SKM-1 (cell line): ENCODE measurements at regions not wholly inside any gene's neighbourhood (a gene's known extent, or its start where the extent isn't known, plus 50 kb on each side); places are given as distances from the start of the nearest gene placed in this dataset.
"Not testable (repeated sequence)": the region's sequence is repeated elsewhere in the genome, so short reads cannot be mapped to it uniquely, and the experiment has no call there.

Experiments used
- DNase-seq: peaks from one replicate; lab custom pipeline; 2025; ENCODE audit not compliant: unreplicated experiment; lab: John Stamatoyannopoulos, UW

DNA sequence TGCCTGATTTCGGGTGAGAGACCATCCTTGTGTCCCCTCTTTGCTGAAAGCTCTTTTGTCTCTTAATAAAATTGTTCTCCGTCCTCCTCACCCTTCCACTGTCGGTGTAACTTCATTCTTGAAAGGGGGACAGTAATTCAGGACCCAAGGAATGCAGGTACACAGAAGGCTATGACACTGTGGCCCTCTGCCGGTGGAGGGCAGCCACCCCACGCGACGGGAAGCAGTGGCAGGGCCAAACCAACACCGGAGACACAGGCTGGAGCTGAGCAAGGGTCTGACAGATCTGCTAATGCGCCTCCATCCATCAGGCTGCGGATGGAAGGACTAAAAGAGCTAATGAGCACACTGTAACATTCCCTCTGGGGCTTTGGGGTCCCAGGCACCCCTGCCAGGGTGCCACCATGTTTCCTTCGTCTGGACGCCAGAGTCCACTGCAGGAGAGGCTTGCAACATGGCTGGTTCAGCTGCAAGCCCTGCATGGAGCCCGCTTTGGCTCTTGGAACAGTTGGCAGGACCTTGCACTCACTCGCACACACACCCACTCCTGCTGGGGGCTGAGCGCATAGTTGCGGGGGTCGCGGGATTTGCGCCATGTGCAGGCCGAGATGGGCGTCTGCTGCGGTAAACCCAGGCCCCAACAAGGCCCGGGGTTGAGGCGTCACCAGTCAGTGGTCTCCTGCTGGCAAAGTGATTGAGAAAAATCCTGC lies 544.1 kb upstream of the CDH7 start:
- DNase-seq = no peak

- no peak for DNase-seq
Observed at GRCh38 chr18:65202091-65202490, 548.7 kb upstream of the CDH7 start.

DNA sequence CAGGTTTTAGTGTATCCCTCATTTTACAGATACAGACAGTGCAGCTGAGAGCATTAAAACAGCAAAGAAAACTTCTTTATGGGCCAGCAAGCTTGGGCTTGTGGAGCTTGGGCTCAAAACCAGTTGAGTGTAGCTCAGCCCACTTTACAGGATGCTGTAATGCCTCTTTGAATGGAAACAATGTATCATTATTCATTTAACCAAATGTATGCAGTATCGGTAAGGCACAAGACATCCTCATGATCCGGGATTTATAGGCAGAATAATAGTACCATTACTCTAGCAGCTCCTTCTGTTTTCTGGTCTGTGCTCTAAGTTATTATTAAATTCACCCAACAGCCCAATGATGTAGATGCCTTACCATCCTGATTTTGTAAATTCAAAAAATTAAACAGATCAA lies 575.1 kb upstream of the CDH7 start:
- no peak for DNase-seq

DNA sequence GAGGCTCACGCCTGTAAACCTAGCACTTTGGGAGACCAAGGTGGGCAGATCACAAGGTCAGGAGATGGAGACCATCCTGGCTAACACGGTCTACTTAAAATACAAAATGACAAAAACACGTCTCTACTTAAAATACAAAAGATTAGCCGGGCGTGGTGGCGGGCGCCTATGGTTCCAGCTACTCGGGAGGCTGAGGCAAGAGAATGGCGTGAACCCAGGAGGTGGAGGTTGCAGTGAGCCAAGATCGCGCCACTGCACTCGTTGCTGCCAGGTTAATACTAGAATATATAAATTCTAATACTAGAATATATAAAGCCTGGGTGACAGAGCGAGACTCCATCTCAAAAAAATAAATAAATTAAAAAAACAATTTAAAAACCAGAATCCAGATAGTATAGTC lies 588.7 kb upstream of the CDH7 start:
- DNase-seq = not testable (repeated sequence)

DNA sequence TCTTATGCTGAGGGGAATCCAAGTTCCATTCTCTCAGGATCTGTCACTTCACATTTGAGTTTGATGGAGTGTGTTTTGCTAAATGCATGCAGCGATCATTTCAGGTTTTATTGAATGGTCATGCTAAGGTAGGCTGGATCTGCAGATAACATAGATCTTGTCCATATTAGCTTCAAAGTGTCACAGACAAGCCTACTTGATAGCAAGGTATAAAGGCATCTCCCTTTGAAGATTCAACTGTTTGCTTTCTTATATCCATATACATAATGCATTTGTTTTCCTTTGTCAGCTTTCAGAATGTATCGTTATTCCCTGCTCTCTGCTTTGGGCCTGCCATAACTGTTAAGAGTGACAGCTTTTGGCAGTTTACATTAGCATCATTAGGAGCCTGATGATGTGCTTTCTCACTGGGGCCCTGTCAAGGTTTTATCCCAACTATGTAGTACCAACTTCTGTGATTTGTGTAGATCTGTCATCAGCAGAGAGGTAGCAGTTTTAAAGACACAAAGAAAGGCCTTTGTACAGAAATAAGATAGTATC lies 604.3 kb upstream of the CDH7 start:
- no peak for DNase-seq

GRCh38 chr18:65145312-65145711 lies 605.5 kb upstream of the CDH7 start:
- DNase-seq = no peak

DNA sequence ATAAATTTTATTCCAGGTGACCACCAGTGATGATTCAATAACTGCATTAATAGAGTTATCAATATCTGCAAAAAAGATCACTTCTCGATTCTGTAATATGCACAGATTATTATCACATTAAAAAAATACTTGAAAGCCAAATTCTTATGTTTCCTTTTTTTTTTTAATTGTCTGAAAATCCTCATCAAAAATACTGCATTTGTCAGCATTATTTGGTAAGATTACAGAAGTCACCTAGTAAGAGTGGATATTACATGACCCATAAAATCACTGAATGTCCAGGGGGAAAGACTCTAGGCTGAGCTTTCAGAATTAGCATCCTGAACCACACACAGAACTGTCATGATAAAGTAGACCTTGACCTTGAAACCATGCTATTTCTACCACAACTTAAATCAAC lies 617.2 kb upstream of the CDH7 start:
- DNase-seq = no peak

DNA sequence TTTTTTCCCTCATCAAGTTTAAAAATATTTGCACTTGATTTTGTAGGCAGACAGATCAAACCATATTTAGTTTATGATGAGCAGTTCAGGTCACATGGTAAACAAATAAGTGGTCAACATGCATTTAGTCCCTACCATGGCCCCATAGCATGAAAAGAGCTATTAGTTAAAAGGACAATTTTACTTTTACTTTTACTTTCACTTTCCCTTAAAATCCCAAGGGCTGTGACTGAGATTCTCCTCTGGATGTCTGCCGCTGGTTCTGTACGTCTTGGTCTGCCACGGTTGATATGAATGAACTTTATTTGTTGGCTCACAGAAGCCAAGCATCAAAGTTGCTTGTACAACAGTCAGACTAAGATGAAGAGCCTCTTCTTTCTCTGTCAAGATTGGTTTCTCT lies 626.2 kb upstream of the CDH7 start:
- DNase-seq = no peak

- no peak for DNase-seq
Observed at GRCh38 chr18:65103864-65104263, 646.9 kb upstream of the CDH7 start.

DNA sequence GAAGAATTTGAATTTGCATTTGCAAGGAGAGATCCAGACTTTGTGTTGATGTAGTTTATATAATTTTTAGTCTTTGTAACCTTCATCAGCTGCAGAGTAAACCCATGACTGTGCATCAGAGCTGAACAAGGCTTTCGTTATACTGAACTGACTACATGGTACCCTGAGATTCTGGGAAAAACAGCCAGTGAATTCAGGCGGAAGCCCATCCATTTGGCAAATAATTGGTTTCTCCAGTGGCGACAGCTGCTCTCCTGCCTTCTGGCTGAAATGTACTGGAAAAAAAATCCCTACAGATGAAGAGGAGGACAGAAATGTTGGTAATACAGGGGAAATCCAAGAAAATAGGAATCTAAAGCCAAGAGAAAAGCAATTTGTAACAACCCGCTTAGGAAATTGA lies 657.5 kb upstream of the CDH7 start:
- no peak for DNase-seq

DNA sequence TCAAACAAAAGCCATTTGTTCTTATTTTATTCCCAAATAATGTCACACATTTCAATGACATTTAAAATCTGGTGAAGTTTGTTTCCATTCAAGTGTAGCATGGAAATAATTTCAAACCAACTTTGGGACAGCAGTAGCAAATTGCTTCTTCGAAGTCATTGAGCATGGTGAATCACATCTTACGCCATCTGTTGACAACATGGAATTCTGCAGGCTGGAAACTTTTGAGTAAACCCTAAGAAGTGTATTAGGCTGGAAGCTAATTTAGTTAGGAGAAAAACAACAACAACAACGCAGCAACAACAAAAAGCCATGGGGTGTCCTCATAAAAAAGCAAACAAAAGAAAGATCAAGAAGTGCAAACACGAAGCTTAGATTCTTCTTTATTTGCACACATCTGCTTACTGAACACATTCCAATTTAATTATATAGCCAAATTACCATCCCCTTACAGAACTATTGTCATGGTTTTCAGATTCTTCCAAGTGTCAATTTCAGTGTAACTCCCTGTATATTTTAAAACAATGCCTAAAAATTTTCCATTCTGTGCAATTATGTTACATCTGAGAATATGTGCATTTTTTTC lies 659.0 kb upstream of the CDH7 start:
- no peak for DNase-seq

DNA sequence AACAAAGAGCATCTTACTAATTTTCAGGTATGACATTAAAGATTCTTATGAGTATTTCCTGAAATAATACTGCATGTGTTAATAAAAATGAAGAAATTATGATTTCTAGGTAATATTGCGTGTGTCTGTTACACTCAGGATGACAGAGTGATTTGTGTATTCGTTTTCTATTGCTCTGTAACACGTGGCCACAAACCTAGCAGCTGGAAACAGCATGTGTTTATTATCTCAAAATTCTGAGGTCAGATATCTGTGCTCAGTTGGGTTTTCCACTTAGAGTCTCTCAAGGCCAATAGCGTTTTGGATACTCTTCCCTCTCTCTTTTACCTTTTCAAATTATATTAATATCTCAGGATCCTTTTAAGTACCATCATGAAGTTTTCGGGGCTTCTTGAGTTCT lies 667.9 kb upstream of the CDH7 start:
- DNase-seq = no peak

GRCh38 chr18:65081786-65082185 lies 669.0 kb upstream of the CDH7 start:
- no peak for DNase-seq

GRCh38 chr18:65073060-65073550 lies 677.7 kb upstream of the CDH7 start:
- DNase-seq = no peak

- no peak for DNase-seq
Observed at GRCh38 chr18:65057439-65058083, 693.3 kb upstream of the CDH7 start.

GRCh38 chr18:65056575-65056974 lies 694.2 kb upstream of the CDH7 start:
- DNase-seq = no peak

- DNase-seq = no peak
Observed at GRCh38 chr18:65049586-65049985, 701.2 kb upstream of the CDH7 start.

DNA sequence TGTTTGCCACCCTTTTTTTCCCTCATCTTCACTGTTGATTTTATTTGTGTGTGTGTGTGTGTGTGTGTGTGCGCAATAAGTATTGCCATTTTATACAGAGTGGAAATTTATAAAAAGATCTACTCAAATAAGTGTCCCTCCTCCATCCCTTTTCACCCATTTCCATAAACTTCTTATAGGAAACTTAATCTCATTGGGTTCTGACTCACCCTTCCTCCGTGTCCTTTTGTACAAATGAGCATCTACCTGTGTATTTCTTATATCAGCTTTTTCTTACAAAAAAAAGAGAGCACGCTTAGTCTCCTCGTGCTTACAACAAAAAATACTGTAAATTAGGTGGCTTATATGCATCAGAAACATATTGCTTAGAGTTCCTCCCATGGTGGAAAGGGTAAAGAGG lies 711.2 kb upstream of the CDH7 start:
- DNase-seq = no peak

- no peak for DNase-seq
Observed at GRCh38 chr18:65035701-65036100, 715.1 kb upstream of the CDH7 start.

DNA sequence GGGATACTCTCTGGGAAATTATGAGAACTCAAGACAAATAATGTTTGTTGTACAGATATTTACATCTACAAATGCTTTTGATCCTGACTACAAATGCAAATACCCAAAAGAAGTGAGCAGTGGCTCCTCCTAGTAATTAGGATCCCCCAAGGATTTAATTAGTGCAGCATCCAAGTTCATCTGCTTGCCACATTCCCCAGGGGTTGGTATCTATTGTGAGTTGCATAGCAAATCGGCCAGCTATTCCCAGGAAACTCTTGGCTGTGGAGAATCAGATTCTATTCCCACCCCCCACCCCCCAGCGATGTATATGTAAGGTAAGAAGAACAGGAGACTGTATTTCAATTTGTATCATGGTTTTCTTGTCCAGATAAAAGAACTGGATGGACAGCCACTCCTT lies 725.1 kb upstream of the CDH7 start:
- no peak for DNase-seq

DNA sequence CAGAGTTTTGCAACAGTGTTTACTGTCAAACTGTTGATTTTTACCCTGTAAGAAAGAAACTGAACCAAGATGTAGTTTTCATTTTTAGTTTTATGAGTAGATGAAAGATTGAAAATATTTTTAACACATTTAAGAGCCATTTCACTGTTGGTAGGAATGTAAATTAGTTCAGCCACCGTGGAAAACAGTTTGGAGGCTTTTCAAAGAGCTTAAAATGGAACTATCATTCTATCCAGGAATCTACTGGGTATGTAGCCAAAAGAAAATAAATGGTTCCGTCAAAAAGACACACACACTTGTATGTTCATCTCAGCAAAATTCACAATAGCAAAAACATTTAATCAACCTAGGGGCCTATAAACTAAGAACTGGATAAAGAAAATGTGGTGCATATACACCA lies 729.8 kb upstream of the CDH7 start:
- DNase-seq = no peak

DNA sequence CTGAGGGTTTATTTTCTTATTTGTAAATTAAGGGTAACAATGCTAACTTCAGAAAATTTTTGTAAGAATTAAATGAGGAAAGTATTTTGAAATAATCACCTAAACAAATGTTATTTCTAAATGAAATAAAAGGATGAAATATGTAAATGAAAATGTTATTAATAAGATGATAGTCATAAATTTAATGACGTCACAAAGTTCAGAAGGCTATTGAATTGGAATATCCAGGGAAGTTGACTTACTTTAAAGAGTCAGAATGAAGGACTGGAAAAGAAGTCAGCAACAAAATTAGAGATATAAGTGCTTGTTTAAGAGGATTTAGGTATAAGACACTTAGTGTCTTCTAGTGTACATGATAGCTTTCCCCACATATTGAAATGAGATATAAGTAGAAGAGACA lies 732.6 kb upstream of the CDH7 start:
- DNase-seq = no peak
